ENCODE measurements at regions not wholly inside any gene's neighbourhood (a gene's known extent, or its start where the extent isn't known, plus 50 kb on each side); places are given as distances from the start of the nearest gene placed in this dataset.

GRCh38 chr1:221815660-221816059, 73.8 kb upstream of the DUSP10 start:
- DNase-seq (ENCODE audit: low read depth in 3 of 3) = no peak

- DNase-seq (ENCODE audit: low read depth in 3 of 3) = no peak
Observed at GRCh38 chr1:221813887-221814286, 72.0 kb upstream of the DUSP10 start.

GRCh38 chr1:221812905-221813597, 71.2 kb upstream of the DUSP10 start:
- DNase-seq (ENCODE audit: low read depth in 3 of 3) = no peak

DNA sequence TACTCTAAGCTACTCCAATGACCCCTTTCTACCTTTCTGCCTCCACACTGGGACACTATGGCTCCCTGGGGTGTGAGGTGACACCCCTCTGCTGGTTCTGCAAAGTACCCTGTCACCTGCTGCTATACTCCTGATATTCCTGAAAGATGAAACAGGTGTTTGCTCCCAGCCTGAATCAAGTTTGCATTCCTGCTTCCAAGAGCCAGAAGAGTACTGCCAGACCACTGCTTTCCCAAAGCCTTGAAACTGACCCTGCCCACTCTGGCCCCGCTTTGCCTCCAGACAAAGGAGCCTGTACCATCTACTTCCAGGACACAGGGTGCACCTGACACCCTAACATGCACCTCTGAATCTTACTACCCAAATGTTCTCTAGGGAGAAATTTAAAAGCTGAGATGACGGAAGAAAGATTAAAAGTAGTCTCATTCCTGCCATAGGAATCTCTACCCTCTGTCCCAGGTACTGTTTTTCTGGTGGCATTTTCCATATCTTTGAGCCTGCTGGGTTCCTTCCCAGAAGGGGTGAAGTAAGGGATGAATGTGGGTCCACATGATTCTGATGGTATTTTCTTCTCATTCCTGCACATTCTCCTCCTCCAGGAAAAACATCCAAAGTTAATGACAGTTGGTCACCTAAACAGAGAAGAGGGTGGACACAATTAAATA, 70.3 kb upstream of the DUSP10 start:
- no peak for DNase-seq (ENCODE audit: low read depth in 3 of 3)

DNA sequence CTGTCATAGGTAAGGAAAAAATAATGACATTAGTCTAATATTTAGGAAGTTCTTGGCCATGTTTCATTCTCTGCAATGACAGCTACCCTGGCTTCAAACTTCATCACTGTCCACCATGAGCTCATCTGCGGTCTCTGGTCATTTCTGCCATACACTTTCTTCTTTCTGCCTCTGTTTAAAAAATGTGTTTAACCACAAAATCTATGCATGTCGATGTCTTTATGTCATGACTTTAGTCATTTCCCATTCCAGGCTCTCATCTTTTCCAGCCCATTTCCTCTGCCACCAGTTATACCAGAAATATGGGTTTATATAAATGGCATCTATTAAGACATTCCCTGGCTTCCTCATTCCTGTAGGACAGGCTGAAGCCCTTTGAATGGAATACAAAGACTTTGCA, 68.5 kb upstream of the DUSP10 start:
- no peak for DNase-seq (ENCODE audit: low read depth in 3 of 3)

- no peak for DNase-seq (ENCODE audit: low read depth in 3 of 3)
Observed at GRCh38 chr1:221809091-221810029, 67.5 kb upstream of the DUSP10 start.

DNA sequence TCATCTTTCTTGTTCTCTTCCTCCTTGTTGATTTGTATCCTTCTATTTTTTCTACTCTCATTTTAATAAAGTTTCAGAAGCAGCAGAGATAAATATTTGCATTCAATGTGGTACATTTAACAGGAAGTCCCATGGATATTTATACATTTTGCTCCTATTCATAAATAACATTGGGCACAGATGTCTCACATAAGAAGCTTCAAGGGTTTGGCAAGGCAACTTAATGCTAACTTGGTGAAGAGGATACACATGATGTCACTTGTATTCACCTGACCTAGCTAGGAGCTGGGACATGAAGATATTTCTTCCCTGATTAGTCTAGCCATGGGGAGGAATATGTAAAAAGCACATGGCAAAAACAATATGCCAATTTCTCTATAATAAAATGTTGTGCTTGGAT, 65.1 kb upstream of the DUSP10 start:
- DNase-seq (ENCODE audit: low read depth in 3 of 3) = no peak

GRCh38 chr1:221806236-221806635, 64.3 kb upstream of the DUSP10 start:
- DNase-seq (ENCODE audit: low read depth in 3 of 3) = no peak

GRCh38 chr1:221805121-221805520, 63.2 kb upstream of the DUSP10 start:
- no peak for DNase-seq (ENCODE audit: low read depth in 3 of 3)

GRCh38 chr1:221804303-221804702, 62.4 kb upstream of the DUSP10 start:
- DNase-seq (ENCODE audit: low read depth in 3 of 3) = no peak

- no peak for DNase-seq (ENCODE audit: low read depth in 3 of 3)
Observed at GRCh38 chr1:221801773-221802516, 60.1 kb upstream of the DUSP10 start.

GRCh38 chr1:221801251-221801661, 59.4 kb upstream of the DUSP10 start:
- DNase-seq (ENCODE audit: low read depth in 3 of 3) = no peak

DNA sequence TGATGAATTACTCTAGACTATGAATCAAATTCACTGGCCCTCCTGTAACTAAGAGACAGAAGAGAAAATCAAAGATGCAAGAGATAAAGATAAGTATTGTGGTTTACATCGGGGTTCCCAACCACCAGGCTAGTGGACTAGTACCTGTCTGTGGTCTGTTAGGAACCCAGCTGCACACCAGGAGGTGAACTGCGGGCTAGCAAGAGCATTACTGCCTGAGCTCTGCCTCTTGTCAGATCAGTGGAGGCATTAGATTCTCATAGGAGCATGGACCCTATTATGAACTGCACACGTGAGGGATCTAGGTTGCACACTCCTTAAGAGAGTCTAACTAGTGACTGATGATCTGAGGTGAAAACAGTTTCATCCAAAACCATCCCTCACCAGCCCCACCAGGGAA, 58.9 kb upstream of the DUSP10 start:
- DNase-seq (ENCODE audit: low read depth in 3 of 3) = no peak

DNA sequence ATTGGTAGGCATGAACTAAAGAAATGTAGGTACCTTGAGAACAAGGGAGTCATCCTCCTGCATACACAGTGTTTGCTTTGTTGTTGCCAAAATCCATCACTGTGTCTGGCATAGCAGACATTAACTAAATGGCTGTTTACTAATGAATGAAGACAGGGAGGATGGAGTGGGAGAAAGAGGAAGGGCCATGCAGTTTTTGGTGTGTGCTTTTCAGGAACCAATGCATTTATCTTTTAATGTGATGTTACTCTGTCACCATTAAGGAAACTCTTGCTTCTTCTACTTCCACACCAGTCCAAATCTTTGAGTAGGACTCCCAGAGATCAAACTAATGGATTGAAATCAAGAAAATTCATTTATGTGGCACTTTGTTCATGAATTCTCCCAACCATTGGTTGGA, 55.6 kb upstream of the DUSP10 start:
- DNase-seq (ENCODE audit: low read depth in 3 of 3) = no peak

DNA sequence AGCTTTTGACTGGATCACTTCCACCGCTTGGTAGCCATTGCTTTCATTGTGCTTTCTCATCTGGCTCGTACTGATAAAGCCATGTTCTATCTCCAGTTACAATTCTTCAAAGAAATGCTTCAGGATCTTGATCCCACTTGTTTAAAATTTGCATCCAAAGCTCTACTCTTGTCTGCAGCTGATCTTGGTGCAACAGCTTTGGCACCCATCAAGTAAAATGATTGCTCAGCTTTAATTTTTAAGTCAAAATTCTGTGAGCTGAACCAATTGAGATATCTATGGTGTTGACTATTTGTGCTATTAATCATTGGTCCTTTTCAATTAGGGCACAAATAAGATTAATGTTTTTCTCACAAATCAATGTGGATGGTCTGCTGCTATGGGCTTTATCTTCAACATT, 54.8 kb upstream of the DUSP10 start:
- no peak for DNase-seq (ENCODE audit: low read depth in 3 of 3)

DNA sequence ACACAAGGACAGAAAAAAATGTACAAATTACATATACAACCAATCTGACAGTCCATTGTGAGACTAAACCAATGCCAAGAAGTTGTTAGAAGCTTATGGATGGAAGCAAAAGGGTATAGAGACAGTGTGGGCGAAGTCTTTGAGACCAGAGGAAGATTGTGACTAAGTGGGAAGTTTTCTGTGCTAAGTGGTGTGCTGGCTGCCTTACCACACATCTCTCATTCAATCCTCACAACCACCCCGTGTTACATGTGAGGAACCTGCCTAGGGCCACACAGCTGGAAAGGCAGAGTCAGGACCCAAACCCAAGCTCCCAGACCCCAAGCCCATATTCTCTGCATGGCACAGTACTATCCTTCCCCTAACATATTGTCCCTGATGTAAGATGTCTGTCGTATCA, 53.5 kb upstream of the DUSP10 start:
- no peak for DNase-seq (ENCODE audit: low read depth in 3 of 3)

DNA sequence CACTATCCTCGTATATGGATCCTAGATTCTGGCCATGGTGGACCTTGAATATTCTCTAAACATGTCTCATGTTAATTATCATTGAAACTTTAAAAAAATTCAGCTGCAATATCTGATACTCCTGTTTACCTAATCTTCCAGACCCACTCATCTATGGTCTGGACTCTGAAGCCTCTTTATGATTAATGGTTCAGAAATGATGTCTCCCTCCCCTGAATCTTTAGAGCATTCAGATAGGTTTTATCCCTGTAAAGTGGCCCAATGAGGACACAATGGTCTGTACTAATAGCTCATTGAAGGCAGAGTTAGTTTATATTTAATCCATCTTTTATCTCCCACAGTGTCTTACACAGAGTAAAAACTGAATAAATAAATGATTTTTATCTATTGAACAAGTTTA, 53.0 kb upstream of the DUSP10 start:
- no peak for DNase-seq (ENCODE audit: low read depth in 3 of 3)

DNA sequence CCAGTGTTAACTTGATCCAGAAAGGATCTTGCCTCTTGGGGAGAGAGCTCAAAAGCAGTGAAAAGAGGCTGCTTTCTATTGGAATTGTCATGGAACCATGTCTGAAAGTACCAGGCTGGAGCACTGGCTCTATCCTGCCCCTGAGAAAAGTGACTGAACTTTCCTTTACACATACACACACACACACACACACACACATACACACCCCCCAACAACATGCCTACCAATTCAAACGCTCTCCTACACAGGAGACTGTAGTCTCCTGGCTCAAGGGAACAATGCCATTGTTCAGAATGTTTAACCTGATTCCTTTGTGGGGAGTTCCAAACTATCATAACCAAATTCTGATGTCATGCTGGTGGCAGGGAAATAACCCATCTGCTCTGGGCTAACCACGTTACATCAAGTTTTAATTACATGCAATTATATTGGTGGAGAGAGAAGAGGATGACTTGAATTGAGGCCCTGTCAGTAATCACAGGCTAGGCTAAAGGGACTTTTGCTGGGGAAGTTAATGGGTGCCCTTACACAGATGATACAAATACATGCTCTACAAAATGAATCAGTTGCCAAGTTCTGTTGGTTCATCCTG, 52.3 kb upstream of the DUSP10 start:
- DNase-seq (ENCODE audit: low read depth in 3 of 3) = no peak

GRCh38 chr1:221793439-221794078, 51.7 kb upstream of the DUSP10 start:
- no peak for DNase-seq (ENCODE audit: low read depth in 3 of 3)

- no peak for DNase-seq (ENCODE audit: low read depth in 3 of 3)
Observed at GRCh38 chr1:221791846-221792245, 50.0 kb upstream of the DUSP10 start.

Data from stimulated activated CD4-positive, alpha-beta T cell treated with anti-CD3 and anti-CD28 coated beads, TNF-alpha, amount 100 ng/mL, for 4 hours (primary cell).